ENCODE measurements at regions not wholly inside any gene's neighbourhood (a gene's known extent, or its start where the extent isn't known, plus 50 kb on each side); places are given as distances from the start of the nearest gene placed in this dataset.

DNA sequence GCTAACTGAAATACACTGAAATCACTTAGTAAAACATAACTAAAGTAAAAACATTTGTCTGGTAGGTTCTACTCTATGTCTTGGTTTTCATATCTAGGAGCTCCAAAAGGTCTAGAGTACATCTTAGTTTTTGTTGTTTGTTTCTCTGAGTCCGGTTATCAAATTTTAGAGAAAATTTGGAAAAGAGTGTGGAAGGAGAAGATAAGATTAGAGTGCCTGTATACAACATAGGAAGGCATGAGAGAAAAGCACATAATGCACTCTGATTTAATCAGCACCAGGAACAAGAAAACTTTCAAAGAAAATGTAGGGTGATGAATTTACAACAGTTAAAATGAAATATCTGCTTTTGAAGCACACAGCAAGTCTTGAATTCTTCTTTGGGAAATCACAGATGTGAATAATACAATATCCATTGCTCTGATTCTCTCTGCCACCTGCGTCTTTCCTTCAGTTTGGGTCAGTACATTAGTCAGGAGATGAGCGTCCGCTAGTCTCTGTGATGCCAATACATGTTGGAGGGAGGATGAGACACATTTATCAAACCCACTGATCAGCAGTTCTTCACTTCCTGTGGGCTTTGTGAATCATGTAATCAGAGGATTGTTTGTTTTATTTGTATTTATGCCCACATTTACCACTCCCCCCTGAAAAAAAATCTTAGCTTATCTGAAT lies 477.8 kb upstream of the GCFC2 start:
- TF ChIP-seq, protein P1, sequence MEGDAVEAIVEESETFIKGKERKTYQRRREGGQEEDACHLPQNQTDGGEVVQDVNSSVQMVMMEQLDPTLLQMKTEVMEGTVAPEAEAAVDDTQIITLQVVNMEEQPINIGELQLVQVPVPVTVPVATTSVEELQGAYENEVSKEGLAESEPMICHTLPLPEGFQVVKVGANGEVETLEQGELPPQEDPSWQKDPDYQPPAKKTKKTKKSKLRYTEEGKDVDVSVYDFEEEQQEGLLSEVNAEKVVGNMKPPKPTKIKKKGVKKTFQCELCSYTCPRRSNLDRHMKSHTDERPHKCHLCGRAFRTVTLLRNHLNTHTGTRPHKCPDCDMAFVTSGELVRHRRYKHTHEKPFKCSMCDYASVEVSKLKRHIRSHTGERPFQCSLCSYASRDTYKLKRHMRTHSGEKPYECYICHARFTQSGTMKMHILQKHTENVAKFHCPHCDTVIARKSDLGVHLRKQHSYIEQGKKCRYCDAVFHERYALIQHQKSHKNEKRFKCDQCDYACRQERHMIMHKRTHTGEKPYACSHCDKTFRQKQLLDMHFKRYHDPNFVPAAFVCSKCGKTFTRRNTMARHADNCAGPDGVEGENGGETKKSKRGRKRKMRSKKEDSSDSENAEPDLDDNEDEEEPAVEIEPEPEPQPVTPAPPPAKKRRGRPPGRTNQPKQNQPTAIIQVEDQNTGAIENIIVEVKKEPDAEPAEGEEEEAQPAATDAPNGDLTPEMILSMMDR (IDR thresholded peaks at IDR 0.05), result no peak
- TF ChIP-seq POLR2AphosphoS5 (IDR thresholded peaks at IDR 0.05), result no peak
